Stomach (tissue), 4 donors: ENCODE measurements at regions not wholly inside any gene's neighbourhood (a gene's known extent, or its start where the extent isn't known, plus 50 kb on each side); places are given as distances from the start of the nearest gene placed in this dataset.

Experiments used
- CTCF ChIP-seq, 7 experiments: fragments of 450-650 bp in 4 of 7; fragments of 200-600 bp in 3 of 7; sonication (generic) in 3 of 7; IDR thresholded peaks; one replicate each; pipeline ENCODE4 v1.5.1; 2016 to 2019; ENCODE audit warnings: antibody characterized with exemption in 7 of 7, control low read depth in 2 of 7, mild to moderate bottlenecking in 1 of 7
- POLR2AphosphoS5 ChIP-seq, 3 donors: sonication (generic); formaldehyde crosslinking; IDR thresholded peaks; one replicate each; pipeline ENCODE4 v1.6.1; 2016; ENCODE audit warnings: antibody characterized with exemption in 3 of 3

- TF ChIP-seq POLR2AphosphoS5 (IDR thresholded peaks at IDR 0.05) (no peak), CTCF (IDR thresholded peaks at IDR 0.05) (no peak)
These were observed 250.1 kb upstream of the CDH20 start for GRCh38 chr18:61082976-61083630.
